GM21723 (cell line): ENCODE measurements at regions not wholly inside any gene's neighbourhood (a gene's known extent, or its start where the extent isn't known, plus 50 kb on each side); places are given as distances from the start of the nearest gene placed in this dataset.

Experiments
- ATAC-seq: cut with Tn5 transposase; IDR thresholded peaks from one replicate; pipeline ENCODE4 v1.9.1; 2021; ENCODE audit warnings: mild to moderate bottlenecking, moderate library complexity; ENCODE audit not compliant: unreplicated experiment

DNA sequence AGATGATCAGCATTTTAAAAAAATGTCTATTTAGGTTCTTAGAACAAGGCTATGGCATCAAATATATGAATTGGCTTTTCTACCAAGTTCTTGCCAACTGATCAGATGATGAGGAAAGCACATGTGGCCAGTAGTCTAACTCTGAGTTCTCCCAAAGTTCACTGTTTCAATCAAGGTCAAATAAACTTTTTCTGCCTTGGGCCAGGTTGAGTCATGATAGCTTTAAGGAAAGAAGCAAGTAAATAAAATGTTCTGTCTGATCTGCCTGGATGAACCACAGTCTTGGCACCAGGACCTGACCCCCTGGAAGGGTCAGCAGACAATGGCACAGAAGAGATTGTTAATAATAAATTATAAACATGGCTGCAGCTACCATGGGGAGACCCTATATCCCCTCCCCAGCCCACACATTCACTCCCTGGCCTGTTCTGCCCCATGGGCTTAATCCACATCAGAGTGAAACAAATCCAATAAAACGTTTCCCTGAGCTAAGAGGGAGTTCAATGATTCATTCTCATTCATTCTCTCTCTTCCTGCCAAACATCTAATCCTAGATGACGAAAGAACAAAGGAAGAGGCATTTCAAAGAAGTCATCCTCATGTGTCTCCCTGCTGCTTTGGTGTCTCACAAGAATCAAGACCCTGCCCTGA, 661.6 kb downstream of the DHX35 start:
- no peak for ATAC-seq

GRCh38 chr20:39619271-39619785, 657.2 kb downstream of the DHX35 start:
- no peak for ATAC-seq

DNA sequence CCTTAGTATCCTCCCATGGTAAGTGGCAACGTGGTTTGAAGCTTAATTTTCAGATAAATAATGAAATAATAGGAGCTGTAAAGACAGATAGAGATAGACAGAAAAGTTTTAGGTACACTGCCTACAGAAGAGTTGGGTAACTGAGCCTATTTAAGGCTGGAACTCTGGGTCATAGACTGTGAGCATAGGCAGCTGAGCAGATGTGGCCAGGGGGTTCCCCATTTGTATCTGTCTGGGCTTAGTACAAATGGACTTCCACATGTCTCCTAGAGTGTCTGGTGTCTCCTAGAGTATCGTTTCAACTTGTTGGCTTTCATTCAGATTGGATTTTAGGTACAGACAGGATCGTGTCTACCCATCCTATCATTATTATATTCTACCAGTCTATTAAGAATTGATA, 649.8 kb downstream of the DHX35 start:
- ATAC-seq = no peak

DNA sequence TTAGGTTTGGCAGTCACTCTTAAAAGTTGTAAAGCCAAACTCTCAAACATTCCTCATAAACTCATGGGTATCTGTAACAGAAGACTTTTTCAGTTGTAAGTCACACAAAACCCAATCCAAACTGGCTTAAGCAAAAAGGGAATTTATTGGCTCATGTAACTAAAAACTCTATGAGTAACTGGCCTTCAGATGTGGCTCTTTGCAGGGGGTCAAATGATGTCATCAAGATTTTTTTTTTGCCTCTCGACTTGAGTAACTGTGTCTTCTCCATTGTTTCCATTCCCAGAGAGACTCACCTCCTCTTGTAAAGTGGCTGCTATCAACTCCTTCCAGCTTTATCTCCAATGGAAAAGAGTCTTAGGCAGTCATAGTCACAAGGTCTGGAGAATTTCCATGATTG, 645.0 kb downstream of the DHX35 start:
- no peak for ATAC-seq

DNA sequence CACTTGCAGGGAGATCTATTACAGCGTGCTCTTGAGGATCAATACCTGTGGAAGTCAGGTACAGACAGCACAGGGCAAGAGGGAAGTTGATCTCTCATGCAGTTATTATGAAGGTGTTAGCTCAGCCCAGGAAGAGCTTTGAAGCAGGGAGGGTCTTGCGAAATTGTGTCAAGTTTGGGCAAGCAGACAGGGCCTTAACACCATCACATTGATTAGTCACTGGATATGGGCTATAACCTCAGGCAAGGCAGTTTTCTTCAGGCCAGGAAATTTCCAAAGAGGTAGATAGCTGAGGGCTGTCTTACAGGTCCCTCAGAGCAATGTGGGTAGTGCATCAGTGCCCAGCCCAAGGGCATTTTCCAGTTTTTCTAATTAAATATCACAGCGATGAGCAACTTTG, 643.8 kb downstream of the DHX35 start:
- ATAC-seq = no peak

- no peak for ATAC-seq
These were observed 643.2 kb downstream of the DHX35 start for GRCh38 chr20:39605361-39605760.

GRCh38 chr20:39603219-39603618, 641.1 kb downstream of the DHX35 start:
- ATAC-seq = no peak

- ATAC-seq = no peak
These were observed 640.5 kb downstream of the DHX35 start for GRCh38 chr20:39602649-39603048.

DNA sequence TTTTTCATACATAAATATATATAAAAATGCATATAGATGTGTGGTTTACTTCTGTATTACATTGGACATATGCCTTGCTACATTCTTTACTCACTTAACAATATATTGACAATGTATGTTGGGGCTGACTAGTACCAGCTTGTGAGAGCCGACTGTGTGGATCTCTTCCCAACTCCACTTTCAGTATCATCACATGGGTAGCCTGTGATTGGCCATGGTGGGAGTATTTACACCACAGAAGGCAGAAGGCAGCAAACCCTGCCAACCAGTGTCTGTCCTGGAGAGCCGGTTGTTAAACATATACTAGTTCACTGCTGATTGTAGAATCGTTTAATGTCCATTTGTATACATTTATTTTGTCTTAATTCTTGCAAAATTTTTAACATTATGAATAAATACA, 638.7 kb downstream of the DHX35 start:
- no peak for ATAC-seq

GRCh38 chr20:39600156-39600555, 638.0 kb downstream of the DHX35 start:
- ATAC-seq = no peak

GRCh38 chr20:39596554-39596953, 634.4 kb downstream of the DHX35 start:
- ATAC-seq = no peak

GRCh38 chr20:39592371-39592770, 630.2 kb downstream of the DHX35 start:
- ATAC-seq = no peak

GRCh38 chr20:39588148-39588757, 626.1 kb downstream of the DHX35 start:
- no peak for ATAC-seq

- no peak for ATAC-seq
These were observed 618.9 kb downstream of the DHX35 start for GRCh38 chr20:39581034-39581433.

GRCh38 chr20:39576771-39577170, 614.6 kb downstream of the DHX35 start:
- no peak for ATAC-seq

GRCh38 chr20:39574061-39574460, 611.9 kb downstream of the DHX35 start:
- no peak for ATAC-seq

DNA sequence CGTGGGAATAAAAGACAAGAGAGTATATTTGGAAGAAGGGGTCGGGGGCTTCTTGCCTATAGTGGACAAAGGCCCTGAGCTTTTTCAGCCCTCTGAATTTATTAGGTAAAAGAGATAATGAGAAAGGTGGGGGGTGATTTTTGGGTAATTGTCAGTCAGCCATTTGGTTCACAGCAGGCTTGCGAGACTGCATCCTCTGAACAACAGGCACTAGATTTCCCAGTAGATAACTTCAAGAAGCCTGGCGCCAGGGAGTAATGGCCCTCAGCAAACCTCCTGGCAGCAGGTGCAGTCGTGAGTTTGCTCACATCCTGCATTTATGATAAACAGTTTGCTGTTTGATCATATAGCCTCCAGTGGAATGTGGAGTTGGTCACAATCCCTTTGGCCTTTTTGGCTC, 609.0 kb downstream of the DHX35 start:
- no peak for ATAC-seq

- no peak for ATAC-seq
These were observed 606.0 kb downstream of the DHX35 start for GRCh38 chr20:39568109-39568508.

GRCh38 chr20:39563349-39563748, 601.2 kb downstream of the DHX35 start:
- no peak for ATAC-seq

DNA sequence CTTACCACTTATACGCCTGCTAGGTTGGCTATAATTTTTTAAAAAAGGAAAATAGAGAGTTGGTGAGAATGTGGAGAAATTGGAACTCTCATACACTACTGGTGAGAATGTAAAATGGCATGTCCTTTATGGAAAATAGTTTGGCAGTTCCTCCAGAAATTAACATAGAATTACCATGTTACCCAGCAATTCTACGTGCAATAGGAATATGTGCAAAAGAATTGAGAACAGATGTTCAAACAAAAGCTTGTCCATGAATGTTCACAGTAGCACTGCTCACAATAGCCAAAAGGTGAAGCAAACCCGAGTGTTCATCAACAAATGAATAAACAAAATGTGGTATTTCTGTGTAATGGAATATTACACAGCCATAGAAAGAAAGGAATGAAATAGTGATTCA, 592.2 kb downstream of the DHX35 start:
- no peak for ATAC-seq

- ATAC-seq = no peak
These were observed 591.0 kb downstream of the DHX35 start for GRCh38 chr20:39553120-39553519.

DNA sequence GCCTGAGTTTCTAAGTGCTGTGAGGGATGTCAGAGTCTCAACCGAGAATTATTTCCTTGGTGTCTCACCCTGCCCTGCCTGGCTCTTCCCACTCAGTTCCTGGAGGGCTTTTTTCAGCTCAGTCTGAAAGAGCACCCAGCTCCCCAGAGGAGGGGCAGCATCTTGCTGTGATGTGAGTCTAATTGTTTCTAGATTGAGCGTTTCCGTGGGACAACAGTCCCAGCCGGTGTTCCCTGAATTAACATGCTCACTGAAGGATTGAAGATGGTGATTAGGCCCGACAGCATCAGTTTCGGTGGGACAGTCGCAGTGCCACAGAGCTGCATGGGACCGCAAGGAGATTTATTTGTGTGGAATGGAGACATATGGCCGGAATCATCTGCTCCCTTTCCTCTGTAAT, 587.6 kb downstream of the DHX35 start:
- ATAC-seq = no peak
